ENCODE measurements at regions not wholly inside any gene's neighbourhood (a gene's known extent, or its start where the extent isn't known, plus 50 kb on each side); places are given as distances from the start of the nearest gene placed in this dataset.
A peak's percentile ranks its signal among the peaks of the same experiment; 100 is the strongest.
"Not testable (repeated sequence)": the region's sequence is repeated elsewhere in the genome, so short reads cannot be mapped to it uniquely, and the experiment has no call there.

DNA sequence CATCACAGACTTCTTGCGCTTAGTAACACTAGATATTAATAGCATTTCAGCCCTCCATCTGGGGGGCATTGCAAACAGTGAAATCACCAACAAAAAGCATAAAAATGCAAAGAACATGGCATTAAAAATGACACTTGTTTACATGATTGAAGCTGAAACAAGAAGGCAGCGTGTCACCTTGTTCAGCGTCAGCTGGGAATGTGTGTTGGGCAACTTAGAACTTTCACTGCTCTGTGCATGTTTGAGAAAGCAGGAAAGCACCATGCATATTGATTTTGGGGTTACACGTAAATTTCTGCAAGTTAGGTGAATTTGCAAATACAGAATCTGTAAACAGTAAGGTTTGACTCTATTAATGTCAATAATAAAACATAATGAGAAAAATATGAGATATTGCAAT is 162.9 kb downstream of the SOX4 start:
- no peak for ATAC-seq (ENCODE audit: low read depth)
- no peak overlapping the region for H4K5ac ChIP-seq (ENCODE audit: low read depth, low read length)
- dilution Hi-C loops (cut with HindIII; ENCODE audit: low sequenced_read_pairs, unreplicated experiment), result no loop called here

DNA sequence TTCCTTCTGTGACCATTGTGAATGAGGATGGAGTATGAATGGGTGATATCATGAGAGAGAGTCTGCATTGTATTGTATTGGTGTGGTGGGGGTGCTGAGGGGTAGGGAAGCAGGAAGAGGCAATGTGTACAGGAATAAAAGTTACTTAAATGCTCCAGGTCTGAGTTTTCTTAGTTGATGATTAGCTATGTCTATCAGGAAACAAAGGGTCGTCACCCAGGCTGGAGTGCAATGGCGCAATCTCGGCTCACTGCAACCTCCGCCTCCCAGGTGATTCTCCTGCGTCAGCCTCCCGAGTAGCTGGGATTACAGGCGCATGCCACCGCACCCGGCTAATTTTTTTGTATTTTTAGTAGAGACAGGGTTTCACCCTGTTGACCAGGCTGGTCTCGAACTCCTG is 163.8 kb downstream of the SOX4 start:
- H2AFZ ChIP-seq (replicated peaks; ENCODE audit: low read length, poor library complexity); H3K56ac ChIP-seq (ENCODE audit: extremely low read depth, insufficient read depth, low read length); H4K5ac ChIP-seq (ENCODE audit: low read depth, low read length); H3K4me2 ChIP-seq (ENCODE audit: low read depth, low read length); H3K9me1 ChIP-seq (ENCODE audit: insufficient read depth, low read length); H2BK120ac ChIP-seq (ENCODE audit: low read depth, low read length); BruUV-seq (replicated peaks); H2BK5ac ChIP-seq (ENCODE audit: low read depth, low read length, poor library complexity, severe bottlenecking); H3K9me3 ChIP-seq (ENCODE audit: control insufficient read depth, insufficient read depth, low read length); H4K8ac ChIP-seq (ENCODE audit: low read depth in 2 of 2, low read length in 2 of 2); H2AK9ac ChIP-seq (replicated peaks; ENCODE audit: low read depth, low read length, poor library complexity); H3K36me3 ChIP-seq (ENCODE audit: control insufficient read depth, insufficient read depth, low read length); H3K27me3 ChIP-seq (ENCODE audit: control insufficient read depth, insufficient read depth, low read length); intact Hi-C loops (cut with micrococcal nuclease); H3K14ac ChIP-seq (replicated peaks; ENCODE audit: low read depth, low read length); ATAC-seq (ENCODE audit: low read depth); H3K4me1 ChIP-seq (ENCODE audit: control insufficient read depth, insufficient read depth, low read length); H3K23ac ChIP-seq (ENCODE audit: low read depth, low read length); H3K4me3 ChIP-seq (ENCODE audit: insufficient read depth, low read depth, low read length); dilution Hi-C loops (cut with HindIII; ENCODE audit: low sequenced_read_pairs, unreplicated experiment); POLR2A ChIA-PET (ENCODE audit: unreplicated experiment); H3K9ac ChIP-seq (ENCODE audit: low read depth, low read length); DNase-seq; H4K91ac ChIP-seq (ENCODE audit: insufficient read depth, low read depth, low read length); H2BK20ac ChIP-seq (ENCODE audit: low read depth, low read length); H3K27ac ChIP-seq (ENCODE audit: insufficient read depth, low read length); H3K18ac ChIP-seq (ENCODE audit: low read depth, low read length); in situ Hi-C loops (cut with MboI; ENCODE audit: low sequenced_read_pairs); CTCF ChIA-PET; H4K20me1 ChIP-seq (ENCODE audit: insufficient read depth, low read length): not testable (repeated sequence)
- peak overlapping the region; percentile 17; the same call in 1 of the 2 replicates for H2AK5ac ChIP-seq (ENCODE audit: low read depth, low read length)
- H2BK15ac ChIP-seq (ENCODE audit: low read depth, low read length), result 0 out of 3 replicates have a peak overlapping the region, but pooled peaks have one; percentile 30
- H3K79me1 ChIP-seq (ENCODE audit: low read depth in 1 of 2, low read length in 2 of 2), result peaks cover 0 to 13% of the 10 kb centered on the region in 2 experiments; a peak in 2 of 4 replicates
- WGBS, 2 experiments (ENCODE audit: extremely low coverage in 2 of 2, insufficient read length in 1 of 2), result 97% methylated on average over 6 of the region's 10 CpGs; no CpG with 5 or more reads in 1 of the 2 experiments
- 0 out of 2 replicates have a peak overlapping the region, but pooled peaks have one; percentile 28 for H3K4ac ChIP-seq (ENCODE audit: low read depth, low read length)

More for the DNA sequence above, 162.9 kb downstream of the SOX4 start:
- Histone ChIP-seq H2AFZ (replicated peaks; ENCODE audit: low read length, poor library complexity) (no peak overlapping the region), H3K9me1 (ENCODE audit: insufficient read depth, low read length) (peaks cover 9% of the 10 kb centered on the region), H3K14ac (replicated peaks; ENCODE audit: low read depth, low read length) (0 out of 2 replicates have a peak overlapping the region, but pooled peaks have one; percentile 12), H2BK120ac (ENCODE audit: low read depth, low read length) (no peak overlapping the region), H3K79me1 (ENCODE audit: low read depth in 1 of 2, low read length in 2 of 2) (peaks cover 0 to 21% of the 10 kb centered on the region in 2 experiments; a peak in 2 of 4 replicates), H3K9me3 (ENCODE audit: control insufficient read depth, insufficient read depth, low read length) (no peaks in the 10 kb centered on the region), H3K27me3 (ENCODE audit: control insufficient read depth, insufficient read depth, low read length) (no peaks in the 10 kb centered on the region), H2AK9ac (replicated peaks; ENCODE audit: low read depth, low read length, poor library complexity) (no peak overlapping the region), H2BK20ac (ENCODE audit: low read depth, low read length) (no peak overlapping the region), H3K4me3 (ENCODE audit: insufficient read depth, low read depth, low read length) (no peak overlapping the region), H3K18ac (ENCODE audit: low read depth, low read length) (no peak overlapping the region), H3K27ac (ENCODE audit: insufficient read depth, low read length) (no peak overlapping the region), H3K23ac (ENCODE audit: low read depth, low read length) (0 out of 2 replicates have a peak overlapping the region, but pooled peaks have one; percentile 49), H3K4me2 (ENCODE audit: low read depth, low read length) (no peak overlapping the region), H4K8ac (ENCODE audit: low read depth in 2 of 2, low read length in 2 of 2) (no peak overlapping the region), H4K91ac (ENCODE audit: insufficient read depth, low read depth, low read length) (0 out of 2 replicates have a peak overlapping the region, but pooled peaks have one; percentile 33), H3K4ac (ENCODE audit: low read depth, low read length) (no peak overlapping the region; the same call in 1 of the 2 replicates), H4K20me1 (ENCODE audit: insufficient read depth, low read length) (no peaks in the 10 kb centered on the region), H3K36me3 (ENCODE audit: control insufficient read depth, insufficient read depth, low read length) (no peaks in the 10 kb centered on the region), H2BK15ac (ENCODE audit: low read depth, low read length) (no peak overlapping the region), H2AK5ac (ENCODE audit: low read depth, low read length) (no peak overlapping the region), H3K56ac (ENCODE audit: extremely low read depth, insufficient read depth, low read length) (no peak overlapping the region), H2BK5ac (ENCODE audit: low read depth, low read length, poor library complexity, severe bottlenecking) (no peak overlapping the region), H3K4me1 (ENCODE audit: control insufficient read depth, insufficient read depth, low read length) (peaks cover 15% of the 10 kb centered on the region), H3K9ac (ENCODE audit: low read depth, low read length) (no peak overlapping the region)
- WGBS, 2 experiments (ENCODE audit: extremely low coverage in 2 of 2, insufficient read length in 1 of 2), result 71% methylated on average over 2 of the region's 4 CpGs; no CpG with 5 or more reads in 1 of the 2 experiments
- POLR2A ChIA-PET (ENCODE audit: unreplicated experiment), result no interaction called here
- no TSS peak for BruUV-seq (replicated peaks)
- DNase-seq, result no peak
- CTCF ChIA-PET, result no interaction called here
- in situ Hi-C loops (cut with MboI; ENCODE audit: low sequenced_read_pairs), result no loop called here
- intact Hi-C loops (cut with micrococcal nuclease), result no loop called here
- TF ChIP-seq SMC3 (IDR thresholded peaks at IDR 0.05; ENCODE audit: low read depth, low read length) (no peak), POLR2A (IDR thresholded peaks at IDR 0.05; ENCODE audit: low read depth, low read length) (no peak), NFE2L2 (IDR thresholded peaks at IDR 0.05; ENCODE audit: low read depth, low read length) (no peak), MXI1 (IDR thresholded peaks at IDR 0.05; ENCODE audit: borderline replicate concordance, low read depth, low read length) (no peak)
